Osteoblast (primary cell): ENCODE measurements at regions not wholly inside any gene's neighbourhood (a gene's known extent, or its start where the extent isn't known, plus 50 kb on each side); places are given as distances from the start of the nearest gene placed in this dataset.

Experiments used
- DNase-seq: peaks from one replicate; pipeline ENCODE4 v3.0.0; 2011; ENCODE audit warnings: low spot score, mixed read lengths; ENCODE audit not compliant: insufficient read length; ENCODE audit errors: missing footprints
- H2AFZ ChIP-seq: 2 replicates; pipeline ENCODE4 v1.6.0; 2011; ENCODE audit warnings: mild to moderate bottlenecking, low read length
- H3K27ac ChIP-seq: 2 replicates; pipeline ENCODE4 v1.5.1; 2011; ENCODE audit warnings: mild to moderate bottlenecking, low read depth, low read length, moderate library complexity
- H3K27me3 ChIP-seq: 2 replicates; pipeline ENCODE4 v1.6.0; 2012; ENCODE audit warnings: mild to moderate bottlenecking, control low read depth, inconsistent platforms, low read length, moderate library complexity; ENCODE audit not compliant: insufficient read depth
- H3K36me3 ChIP-seq: 2 replicates; pipeline ENCODE4 v1.5.1; 2011; ENCODE audit warnings: mild to moderate bottlenecking, low read length, control low read depth, moderate library complexity; ENCODE audit not compliant: insufficient read depth
- H3K4me1 ChIP-seq: 2 replicates; pipeline ENCODE4 v1.5.1; 2011; ENCODE audit warnings: mild to moderate bottlenecking, low read length, control low read depth, moderate library complexity; ENCODE audit not compliant: insufficient read depth
- H3K4me2 ChIP-seq: 2 replicates; pipeline ENCODE4 v1.6.0; 2011; ENCODE audit warnings: mild to moderate bottlenecking, low read length; ENCODE audit not compliant: insufficient read depth
- H3K4me3 ChIP-seq: fragments of 200-600 bp; sonication (generic); 3 replicates; pipeline ENCODE4 v1.5.1; 2012; ENCODE audit warnings: mild to moderate bottlenecking, low read length, inconsistent platforms; ENCODE audit not compliant: insufficient read depth
- H3K79me2 ChIP-seq: 2 replicates; pipeline ENCODE4 v1.6.0; 2012; ENCODE audit warnings: mild to moderate bottlenecking, low read length, control low read depth, inconsistent platforms; ENCODE audit not compliant: insufficient read depth
- H3K9me3 ChIP-seq: 2 replicates; pipeline ENCODE4 v1.5.1; 2011; ENCODE audit warnings: low read depth, low read length, control low read depth
- H4K20me1 ChIP-seq: 2 replicates; pipeline ENCODE4 v1.6.0; 2012; ENCODE audit warnings: mild to moderate bottlenecking, low read length, control low read depth; ENCODE audit not compliant: insufficient read depth
- TF ChIP-seq, protein P1 (sequence below): IDR thresholded peaks from 2 replicates; pipeline ENCODE4 v1.5.1; 2011; ENCODE audit warnings: mild to moderate bottlenecking, low read depth, low read length, moderate library complexity; ENCODE audit errors: extremely low read depth

DNA sequence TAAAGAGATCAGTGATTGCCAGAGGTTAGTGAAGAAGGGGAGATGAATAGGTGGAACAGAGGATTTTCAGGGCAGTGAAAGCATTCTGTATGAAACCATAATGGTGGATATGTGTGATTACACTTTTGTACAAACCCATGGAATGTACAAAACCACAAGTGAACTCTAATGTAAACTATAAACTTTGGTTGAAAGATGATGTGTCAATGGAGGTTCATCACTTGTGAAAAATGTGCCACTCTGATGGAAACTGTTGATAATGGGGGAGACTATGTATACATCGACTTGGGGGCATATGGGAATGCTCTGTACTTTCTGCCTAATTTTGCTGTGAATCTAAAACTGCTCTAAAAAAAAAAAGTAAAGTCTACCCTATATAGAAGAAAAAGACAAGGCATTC, 68.7 kb upstream of the ARHGEF3 start:
- no peak overlapping the region for H3K4me2 ChIP-seq
- peaks cover 4% of the 10 kb centered on the region for H3K27me3 ChIP-seq
- DNase-seq = no peak
- H2AFZ ChIP-seq = no peak overlapping the region
- no peaks in the 10 kb centered on the region for H3K9me3 ChIP-seq
- no peak overlapping the region for H3K27ac ChIP-seq
- no peaks in the 10 kb centered on the region for H4K20me1 ChIP-seq
- no peaks in the 10 kb centered on the region for H3K79me2 ChIP-seq
- no peaks in the 10 kb centered on the region for H3K4me1 ChIP-seq
- H3K36me3 ChIP-seq = no peaks in the 10 kb centered on the region
- no peak overlapping the region for H3K4me3 ChIP-seq
- TF ChIP-seq, protein P1, sequence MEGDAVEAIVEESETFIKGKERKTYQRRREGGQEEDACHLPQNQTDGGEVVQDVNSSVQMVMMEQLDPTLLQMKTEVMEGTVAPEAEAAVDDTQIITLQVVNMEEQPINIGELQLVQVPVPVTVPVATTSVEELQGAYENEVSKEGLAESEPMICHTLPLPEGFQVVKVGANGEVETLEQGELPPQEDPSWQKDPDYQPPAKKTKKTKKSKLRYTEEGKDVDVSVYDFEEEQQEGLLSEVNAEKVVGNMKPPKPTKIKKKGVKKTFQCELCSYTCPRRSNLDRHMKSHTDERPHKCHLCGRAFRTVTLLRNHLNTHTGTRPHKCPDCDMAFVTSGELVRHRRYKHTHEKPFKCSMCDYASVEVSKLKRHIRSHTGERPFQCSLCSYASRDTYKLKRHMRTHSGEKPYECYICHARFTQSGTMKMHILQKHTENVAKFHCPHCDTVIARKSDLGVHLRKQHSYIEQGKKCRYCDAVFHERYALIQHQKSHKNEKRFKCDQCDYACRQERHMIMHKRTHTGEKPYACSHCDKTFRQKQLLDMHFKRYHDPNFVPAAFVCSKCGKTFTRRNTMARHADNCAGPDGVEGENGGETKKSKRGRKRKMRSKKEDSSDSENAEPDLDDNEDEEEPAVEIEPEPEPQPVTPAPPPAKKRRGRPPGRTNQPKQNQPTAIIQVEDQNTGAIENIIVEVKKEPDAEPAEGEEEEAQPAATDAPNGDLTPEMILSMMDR = no peak

DNA sequence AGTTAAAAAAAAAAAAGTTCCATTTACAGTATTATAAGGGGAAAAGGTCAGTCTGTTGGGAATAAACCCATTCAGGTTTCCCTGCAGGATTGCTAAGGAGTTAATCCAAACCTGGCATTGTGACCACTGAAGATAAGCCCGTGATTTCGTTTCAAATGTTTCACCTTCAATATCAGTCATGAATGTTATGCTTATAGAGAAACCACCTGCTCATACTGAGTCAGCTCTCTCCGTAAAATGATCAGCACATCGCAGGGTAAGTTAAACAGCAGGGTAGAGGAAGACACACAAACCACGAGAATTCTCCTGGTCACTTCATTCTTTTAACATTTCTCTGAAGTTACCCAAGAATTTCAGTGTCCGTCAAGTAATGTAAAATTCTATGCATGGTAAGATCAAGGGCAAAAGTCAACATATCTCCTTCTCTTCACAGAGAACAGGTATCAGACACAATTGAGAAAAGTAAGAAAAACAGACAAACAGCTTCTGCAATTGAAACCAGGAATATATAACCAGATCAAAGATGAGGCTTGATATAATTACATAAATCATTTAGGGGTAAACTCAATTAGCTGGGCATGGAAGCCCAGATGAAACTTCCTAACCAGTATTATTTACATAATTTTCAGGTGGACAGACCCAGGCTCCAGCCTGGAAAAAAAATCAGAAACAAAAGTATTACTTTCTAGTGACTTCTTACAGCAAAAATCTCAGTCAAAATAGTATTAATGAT, 67.6 kb upstream of the ARHGEF3 start:
- Histone ChIP-seq H2AFZ (no peak overlapping the region), H3K36me3 (no peaks in the 10 kb centered on the region), H3K4me2 (no peak overlapping the region), H3K4me1 (no peaks in the 10 kb centered on the region), H4K20me1 (no peaks in the 10 kb centered on the region), H3K27me3 (peaks cover 4% of the 10 kb centered on the region), H3K27ac (no peak overlapping the region), H3K4me3 (no peak overlapping the region), H3K79me2 (no peaks in the 10 kb centered on the region), H3K9me3 (no peaks in the 10 kb centered on the region)
- TF ChIP-seq, protein P1 = no peak
- no peak for DNase-seq

DNA sequence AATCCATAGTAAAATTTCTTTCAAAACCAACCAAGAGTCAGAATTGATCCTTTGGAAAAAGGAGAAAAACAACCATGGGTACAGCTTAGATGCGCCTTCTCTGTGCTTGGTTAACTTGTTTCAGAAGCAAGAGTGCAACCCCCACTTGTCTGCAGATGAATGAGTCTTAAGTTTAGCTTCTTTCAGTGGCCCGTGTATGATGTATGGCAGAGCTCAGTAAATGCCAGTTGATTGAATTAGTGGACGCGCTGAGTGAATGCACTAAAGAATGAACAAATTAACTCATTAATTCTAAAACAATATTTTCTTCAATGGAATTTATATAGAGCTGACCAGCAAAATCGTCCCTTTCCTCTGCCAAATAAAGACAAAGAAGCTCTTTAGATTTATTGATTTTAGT, 67.0 kb upstream of the ARHGEF3 start:
- H3K4me1 ChIP-seq = no peaks in the 10 kb centered on the region
- H3K79me2 ChIP-seq = no peaks in the 10 kb centered on the region
- H3K4me3 ChIP-seq = no peak overlapping the region
- DNase-seq = no peak
- H3K4me2 ChIP-seq = no peak overlapping the region
- TF ChIP-seq, protein P1 = no peak
- H3K27ac ChIP-seq = no peak overlapping the region
- H2AFZ ChIP-seq = no peak overlapping the region
- no peaks in the 10 kb centered on the region for H4K20me1 ChIP-seq
- no peaks in the 10 kb centered on the region for H3K36me3 ChIP-seq
- H3K27me3 ChIP-seq = peaks cover 4% of the 10 kb centered on the region
- no peaks in the 10 kb centered on the region for H3K9me3 ChIP-seq

DNA sequence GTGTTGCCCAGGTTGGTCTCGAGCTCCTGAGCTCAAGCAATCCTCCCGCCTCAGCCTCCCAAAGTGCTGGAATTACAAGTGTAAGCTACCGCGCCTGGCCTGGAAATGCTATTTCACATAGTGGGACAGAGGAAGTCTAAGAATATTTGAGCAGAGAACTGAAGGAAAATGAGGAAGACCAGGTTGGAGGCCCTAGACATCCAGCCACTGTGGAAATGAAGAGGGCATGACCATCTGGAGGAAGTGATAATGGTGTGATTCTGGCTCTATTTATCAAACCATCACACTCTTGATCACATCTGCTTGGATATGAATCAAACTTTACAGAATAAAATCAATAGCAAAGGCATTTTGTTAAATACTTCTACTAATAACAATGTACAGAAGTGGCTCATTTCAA, 65.9 kb upstream of the ARHGEF3 start:
- no peaks in the 10 kb centered on the region for H4K20me1 ChIP-seq
- H3K9me3 ChIP-seq = no peaks in the 10 kb centered on the region
- TF ChIP-seq, protein P1 = no peak
- H3K27me3 ChIP-seq = peaks cover 4% of the 10 kb centered on the region
- H3K27ac ChIP-seq = no peak overlapping the region
- DNase-seq = no peak
- H2AFZ ChIP-seq = no peak overlapping the region
- no peaks in the 10 kb centered on the region for H3K36me3 ChIP-seq
- peaks cover 4% of the 10 kb centered on the region for H3K4me1 ChIP-seq
- no peak overlapping the region for H3K4me2 ChIP-seq
- H3K4me3 ChIP-seq = no peak overlapping the region
- H3K79me2 ChIP-seq = no peaks in the 10 kb centered on the region
